Caco-2 (cell line): ENCODE measurements at regions not wholly inside any gene's neighbourhood (a gene's known extent, or its start where the extent isn't known, plus 50 kb on each side); places are given as distances from the start of the nearest gene placed in this dataset.

ENCODE experiments used
- BruUV-seq: library from RNA; stranded (reverse); fragments of 400-500 nt; replicated peaks from 2 replicates; lab custom pipeline; 2021; lab: Mats Ljungman, UMichigan
- CTCF ChIA-PET: fragments of 300-600 bp; sonication (Branson Sonifier 250); formaldehyde crosslinking; loops from one replicate; lab custom pipeline; 2022; ENCODE audit warnings: antibody characterized with exemption; lab: Charles Lee
- POLR2A ChIA-PET: fragments of 300-600 bp; sonication (Branson Sonifier 250); formaldehyde crosslinking; loops from one replicate; lab custom pipeline; 2022; ENCODE audit warnings: antibody characterized with exemption; lab: Charles Lee
- DNase-seq, 2 experiments: peaks; one replicate each; pipeline versions ENCODE4 v3.0.0 to v3.0.0-alpha.2; 2020 to 2022
- H3K27me3 ChIP-seq: replicated peaks from 2 replicates; pipeline ENCODE4 v1.6.0; 2011; ENCODE audit warnings: low read length; ENCODE audit not compliant: control insufficient read depth, insufficient read depth
- H3K36me3 ChIP-seq: 2 replicates; pipeline ENCODE4 v1.5.1; 2011; ENCODE audit warnings: low read length; ENCODE audit not compliant: control insufficient read depth, insufficient read depth
- H3K4me1 ChIP-seq: fragments of 250-450 bp; sonication (Bioruptor Pico); 2 replicates; pipeline ENCODE4 v1.5.1; 2020; ENCODE audit warnings: mild to moderate bottlenecking
- H3K4me3 ChIP-seq: 2 replicates; pipeline ENCODE4 v1.5.1; 2011; ENCODE audit warnings: low read depth, mild to moderate bottlenecking, control low read depth, low read length
- H3K9me3 ChIP-seq: fragments of 250-450 bp; sonication (Bioruptor Pico); 2 replicates; pipeline ENCODE4 v1.5.1; 2020; ENCODE audit warnings: mild to moderate bottlenecking, moderate library complexity
- H3K27ac Mint-ChIP-seq: one replicate; pipeline ENCODE4 v1.8.0; 2022; ENCODE audit warnings: mixed read lengths; ENCODE audit not compliant: unreplicated experiment
- H3K27me3 Mint-ChIP-seq: one replicate; pipeline ENCODE4 v1.8.0; 2022; ENCODE audit warnings: mixed read lengths; ENCODE audit not compliant: insufficient read depth, unreplicated experiment
- H3K36me3 Mint-ChIP-seq: one replicate; pipeline ENCODE4 v1.8.0; 2022; ENCODE audit warnings: mild to moderate bottlenecking, mixed read lengths; ENCODE audit not compliant: insufficient read depth, unreplicated experiment
- H3K4me1 Mint-ChIP-seq: one replicate; pipeline ENCODE4 v1.8.0; 2022; ENCODE audit warnings: low read depth, mixed read lengths; ENCODE audit not compliant: unreplicated experiment
- H3K4me3 Mint-ChIP-seq: one replicate; pipeline ENCODE4 v1.8.0; 2022; ENCODE audit warnings: mild to moderate bottlenecking, moderate library complexity, mixed read lengths; ENCODE audit not compliant: unreplicated experiment
- H3K9me3 Mint-ChIP-seq: one replicate; pipeline ENCODE4 v1.8.0; 2022; ENCODE audit warnings: mixed read lengths; ENCODE audit not compliant: unreplicated experiment
- CTCF ChIP-seq, 2 experiments: fragments of 200-600 bp in 1 of 2; IDR thresholded peaks; 1 replicate in 1 of 2; 2 replicates in 1 of 2; pipeline versions ENCODE4 v1.5.1 to v1.8.0; 2011 to 2022; ENCODE audit warnings: antibody characterized with exemption in 1 of 2, control low read depth in 1 of 2, inconsistent platforms in 1 of 2, low read depth in 1 of 2, low read length in 1 of 2, mild to moderate bottlenecking in 1 of 2, moderate library complexity in 1 of 2; ENCODE audit not compliant: insufficient read depth in 1 of 2, severe bottlenecking in 1 of 2, unreplicated experiment in 1 of 2
- intact Hi-C: fragments of 100-400 bp; cut with micrococcal nuclease; formaldehyde crosslinking; loops from one replicate; pipeline ENCODE4 v1.10.0; 2022; ENCODE audit not compliant: unreplicated experiment

GRCh38 chr11:11213117-11213516, 139.9 kb downstream of the CSNK2A3 start:
- H3K4me3 ChIP-seq: no peak overlapping the region
- no peak for DNase-seq
- no peaks in the 10 kb centered on the region for H3K4me1 ChIP-seq
- intact Hi-C loops: no loop called here
- TF ChIP-seq CTCF (IDR thresholded peaks at IDR 0.05; ENCODE audit: insufficient read depth in 1 of 2, low read depth in 1 of 2, low read length in 1 of 2, severe bottlenecking in 1 of 2, unreplicated experiment in 1 of 2): no peak
- Mint-ChIP-seq H3K27ac (no peak overlapping the region), H3K4me3 (no peak overlapping the region), H3K36me3 (no peaks in the 10 kb centered on the region), H3K4me1 (no peaks in the 10 kb centered on the region), H3K27me3 (peaks cover 6% of the 10 kb centered on the region), H3K9me3 (no peaks in the 10 kb centered on the region)
- H3K9me3 ChIP-seq: no peaks in the 10 kb centered on the region
- BruUV-seq: no TSS peak
- CTCF ChIA-PET: no interaction called here
- POLR2A ChIA-PET: no interaction called here
- H3K36me3 ChIP-seq: no peaks in the 10 kb centered on the region
- H3K27me3 ChIP-seq: no peaks in the 10 kb centered on the region; the same call in none of the 2 replicates

- ChIA-PET POLR2A (no interaction called here), CTCF (no interaction called here)
- no peak overlapping the region for H3K4me3 ChIP-seq
- Mint-ChIP-seq H3K4me3 (no peak overlapping the region), H3K9me3 (no peaks in the 10 kb centered on the region), H3K36me3 (no peaks in the 10 kb centered on the region), H3K4me1 (no peaks in the 10 kb centered on the region), H3K27me3 (peaks cover 9% of the 10 kb centered on the region), H3K27ac (no peak overlapping the region)
- BruUV-seq: no TSS peak
- H3K4me1 ChIP-seq: no peaks in the 10 kb centered on the region
- H3K36me3 ChIP-seq: no peaks in the 10 kb centered on the region
- no peak for DNase-seq
- intact Hi-C loops: no loop called here
- no peaks in the 10 kb centered on the region for H3K9me3 ChIP-seq
- no peak for TF ChIP-seq CTCF (IDR thresholded peaks at IDR 0.05; ENCODE audit: insufficient read depth in 1 of 2, low read depth in 1 of 2, low read length in 1 of 2, severe bottlenecking in 1 of 2, unreplicated experiment in 1 of 2)
- no peaks in the 10 kb centered on the region; the same call in none of the 2 replicates for H3K27me3 ChIP-seq
These were observed 141.2 kb downstream of the CSNK2A3 start for GRCh38 chr11:11211888-11212287.

GRCh38 chr11:11211186-11211585, 141.9 kb downstream of the CSNK2A3 start:
- Mint-ChIP-seq H3K9me3 (no peaks in the 10 kb centered on the region), H3K4me1 (no peaks in the 10 kb centered on the region), H3K27ac (no peak overlapping the region), H3K27me3 (peaks cover 9% of the 10 kb centered on the region), H3K4me3 (no peak overlapping the region), H3K36me3 (no peaks in the 10 kb centered on the region)
- no peak for DNase-seq
- intact Hi-C loops: no loop called here
- H3K4me1 ChIP-seq: no peaks in the 10 kb centered on the region
- no peak for TF ChIP-seq CTCF (IDR thresholded peaks at IDR 0.05; ENCODE audit: insufficient read depth in 1 of 2, low read depth in 1 of 2, low read length in 1 of 2, severe bottlenecking in 1 of 2, unreplicated experiment in 1 of 2)
- no peaks in the 10 kb centered on the region for H3K9me3 ChIP-seq
- peaks cover 2% of the 10 kb centered on the region for H3K27me3 ChIP-seq
- ChIA-PET CTCF (no interaction called here), POLR2A (interaction anchor here (0.6 kb wide), 1 partner anchor 102 kb away, joined by 6 read pairs; no protein-coding TSS in a partner anchor)
- no TSS peak for BruUV-seq
- no peaks in the 10 kb centered on the region for H3K36me3 ChIP-seq
- no peak overlapping the region for H3K4me3 ChIP-seq
